ENCODE measurements at regions not wholly inside any gene's neighbourhood (a gene's known extent, or its start where the extent isn't known, plus 50 kb on each side); places are given as distances from the start of the nearest gene placed in this dataset.

- Histone ChIP-seq H3K4me1 (replicated peaks in 1 of 4; ENCODE audit: control insufficient read depth in 3 of 4, insufficient read depth in 4 of 4, low read length in 3 of 4) (peaks cover 0 to 2% (median under 1%) of the 10 kb centered on the region in 4 experiments; a peak in 1 of 7 replicates), H3K36me3 (ENCODE audit: control insufficient read depth in 2 of 4, insufficient read depth in 4 of 4, low read length in 3 of 4) (no peaks in the 10 kb centered on the region), H3K23ac (ENCODE audit: insufficient read length) (no peak overlapping the region), H3K27ac (ENCODE audit: low read depth, low read length) (no peak overlapping the region), H3K4me3 (ENCODE audit: extremely low read depth in 1 of 4, insufficient read depth in 2 of 4, low read depth in 3 of 4, low read length in 4 of 4) (no peak overlapping the region), H2BK15ac (ENCODE audit: low read length) (no peak overlapping the region), H2BK120ac (replicated peaks; ENCODE audit: low read depth, low read length) (no peak overlapping the region), H2BK5ac (ENCODE audit: low read depth, low read length) (no peak overlapping the region), H3K79me2 (ENCODE audit: control insufficient read depth in 1 of 2, insufficient read depth in 2 of 2, low read length in 2 of 2) (no peaks in the 10 kb centered on the region), H4K91ac (replicated peaks; ENCODE audit: insufficient read length, low read length) (no peak overlapping the region), H3K79me1 (ENCODE audit: low read depth, low read length) (no peaks in the 10 kb centered on the region), H4K5ac (ENCODE audit: insufficient read length, low read depth, low read length) (no peak overlapping the region), H4K20me1 (replicated peaks in 1 of 2; ENCODE audit: control insufficient read depth in 1 of 2, insufficient read depth in 2 of 2, low read length in 2 of 2) (no peaks in the 10 kb centered on the region), H3K27me3 (replicated peaks in 1 of 4; ENCODE audit: control insufficient read depth in 3 of 4, extremely low read depth in 1 of 4, insufficient read depth in 3 of 4, low read length in 3 of 4) (no peaks in the 10 kb centered on the region), H3K14ac (ENCODE audit: insufficient read length) (no peak overlapping the region), H2BK12ac (ENCODE audit: low read depth, low read length) (no peak overlapping the region), H3K9me3 (ENCODE audit: insufficient read depth in 2 of 2, low read depth in 1 of 2, low read length in 1 of 2) (no peaks in the 10 kb centered on the region), H2AK5ac (ENCODE audit: low read depth, low read length) (no peak overlapping the region), H3K23me2 (ENCODE audit: low read depth, low read length) (no peaks in the 10 kb centered on the region), H3K4me2 (ENCODE audit: insufficient read depth in 1 of 2, low read depth in 2 of 2, low read length in 2 of 2) (no peak overlapping the region), H2AFZ (ENCODE audit: low read length) (no peak overlapping the region), H2BK20ac (ENCODE audit: low read length) (no peak overlapping the region), H4K8ac (ENCODE audit: extremely low read depth, insufficient read depth, low read length) (no peak overlapping the region), H3K4ac (replicated peaks; ENCODE audit: insufficient read length, low read depth, low read length) (no peak overlapping the region), H3K56ac (replicated peaks; ENCODE audit: insufficient read length, low read depth, low read length) (no peak overlapping the region), H3K9ac (replicated peaks in 1 of 4; ENCODE audit: extremely low read depth in 1 of 4, low read depth in 3 of 4, low read length in 3 of 4) (no peak overlapping the region), H3K18ac (ENCODE audit: extremely low read depth, low read length) (no peak overlapping the region)
- ChIA-PET POLR2A (ENCODE audit: partially characterized antibody) (no interaction called here), CTCF (ENCODE audit: partially characterized antibody) (interaction anchor here (0.6 to 1.2 kb wide), 4 partner anchors 60 to 434 kb away, joined by 3 to 4 read pairs (median 4); partner anchors contain the start of gene CCT2)
- TF ChIP-seq SIN3A (conservative IDR thresholded peaks at IDR 0.05 in 1 of 2, IDR thresholded peaks at IDR 0.05 in 1 of 2; ENCODE audit: low read depth in 1 of 2, low read length in 2 of 2) (no peak), CBX5 (IDR thresholded peaks at IDR 0.05; ENCODE audit: low read depth, low read length) (no peak), EZH2 (IDR thresholded peaks at IDR 0.05; ENCODE audit: low read depth, low read length, severe bottlenecking) (no peak), TBP (IDR thresholded peaks at IDR 0.05; ENCODE audit: low read depth, low read length) (no peak), SUZ12 (IDR thresholded peaks at IDR 0.05; ENCODE audit: low read length) (no peak)
- WGBS, 2 experiments (ENCODE audit: extremely low coverage in 1 of 2, insufficient coverage in 1 of 2, insufficient read length in 1 of 2, insufficient replicate concordance in 2 of 2, low coverage in 1 of 2, low lambda C conversion rate in 2 of 2, missing lambda C conversion rate in 1 of 2): 79% methylated on average over 7 of the region's 7 CpGs; no CpG with 5 or more reads in 1 of the 2 experiments
- FAIRE-seq: no peak
- DNase-seq (ENCODE audit: low read depth in 1 of 2, low spot score in 2 of 2): no peak
These were observed 88.1 kb upstream of the CPSF6 start for GRCh38 chr12:69151254-69151764.
